Colonic mucosa (tissue), 4 donors: ENCODE measurements at regions not wholly inside any gene's neighbourhood (a gene's known extent, or its start where the extent isn't known, plus 50 kb on each side); places are given as distances from the start of the nearest gene placed in this dataset.

Experiments
- DNase-seq: peaks from one replicate; pipeline ENCODE4 v3.0.0-alpha.2; 2020
- H3K27ac ChIP-seq: fragments of 200-600 bp; one replicate; pipeline ENCODE4 v1.8.0; 2021
- H3K27me3 ChIP-seq: fragments of 200-600 bp; one replicate; pipeline ENCODE4 v1.8.0; 2021
- H3K36me3 ChIP-seq: fragments of 200-600 bp; one replicate; pipeline ENCODE4 v1.8.0; 2021
- H3K4me1 ChIP-seq: fragments of 200-600 bp; one replicate; pipeline ENCODE4 v1.8.0; 2021; ENCODE audit warnings: mild to moderate bottlenecking
- H3K4me3 ChIP-seq: fragments of 200-600 bp; one replicate; pipeline ENCODE4 v1.8.0; 2021
- H3K9ac ChIP-seq, 2 donors: one replicate each; pipeline ENCODE4 v1.7.0; 2013; ENCODE audit warnings: control low read depth in 2 of 2, low read depth in 2 of 2, low read length in 2 of 2
- H3K9me3 ChIP-seq: fragments of 200-600 bp; one replicate; pipeline ENCODE4 v1.8.0; 2021
- CTCF ChIP-seq: fragments of 200-600 bp; IDR thresholded peaks from one replicate; pipeline ENCODE4 v1.8.0; 2022; ENCODE audit warnings: antibody characterized with exemption, mild to moderate bottlenecking
- intact Hi-C: fragments of 100-400 bp; cut with DNase I; formaldehyde crosslinking; loops from one replicate; pipeline ENCODE4 v1.14.1; 2022
- donor health status: healthy.
- donor health status: DM: no; HTN: no; CAD: no.
- donor health status: DM: no; HTN: no; CAD: no.

- DNase-seq: no peak
- H3K36me3 ChIP-seq: no peaks in the 10 kb centered on the region
- no peak for TF ChIP-seq CTCF
- no peak overlapping the region for H3K9ac ChIP-seq
- intact Hi-C loops: no loop called here
- H3K27ac ChIP-seq: no peak overlapping the region
- H3K27me3 ChIP-seq: no peaks in the 10 kb centered on the region
- H3K4me3 ChIP-seq: no peak overlapping the region
- no peaks in the 10 kb centered on the region for H3K9me3 ChIP-seq
- H3K4me1 ChIP-seq: no peaks in the 10 kb centered on the region
These were observed 82.7 kb downstream of the THAP12 start for GRCh38 chr11:76298255-76298654.

GRCh38 chr11:76296731-76297542 lies 84.0 kb downstream of the THAP12 start:
- H3K9me3 ChIP-seq: no peaks in the 10 kb centered on the region
- no peak overlapping the region for H3K27ac ChIP-seq
- no peaks in the 10 kb centered on the region for H3K27me3 ChIP-seq
- H3K9ac ChIP-seq: no peak overlapping the region
- no peak overlapping the region for H3K4me3 ChIP-seq
- no peaks in the 10 kb centered on the region for H3K36me3 ChIP-seq
- no peak for DNase-seq
- no peaks in the 10 kb centered on the region for H3K4me1 ChIP-seq
- no peak for TF ChIP-seq CTCF
- intact Hi-C loops: no loop called here

- no peaks in the 10 kb centered on the region for H3K36me3 ChIP-seq
- TF ChIP-seq CTCF: no peak
- H3K27ac ChIP-seq: no peak overlapping the region
- no peak overlapping the region for H3K4me3 ChIP-seq
- H3K4me1 ChIP-seq: no peaks in the 10 kb centered on the region
- H3K9ac ChIP-seq: no peak overlapping the region
- no peak for DNase-seq
- intact Hi-C loops: no loop called here
- H3K9me3 ChIP-seq: no peaks in the 10 kb centered on the region
- H3K27me3 ChIP-seq: no peaks in the 10 kb centered on the region
These were observed 86.9 kb upstream of the WNT11 start for GRCh38 chr11:76293189-76293631.

GRCh38 chr11:76292583-76293188 lies 86.4 kb upstream of the WNT11 start:
- no peaks in the 10 kb centered on the region for H3K4me1 ChIP-seq
- H3K27ac ChIP-seq: no peak overlapping the region
- H3K4me3 ChIP-seq: no peak overlapping the region
- no peak overlapping the region for H3K9ac ChIP-seq
- no peaks in the 10 kb centered on the region for H3K36me3 ChIP-seq
- intact Hi-C loops: no loop called here
- no peaks in the 10 kb centered on the region for H3K27me3 ChIP-seq
- DNase-seq: no peak
- H3K9me3 ChIP-seq: no peaks in the 10 kb centered on the region
- no peak for TF ChIP-seq CTCF

GRCh38 chr11:76291576-76292526 lies 85.5 kb upstream of the WNT11 start:
- no peak overlapping the region for H3K9ac ChIP-seq
- no peaks in the 10 kb centered on the region for H3K4me1 ChIP-seq
- no peak for DNase-seq
- H3K4me3 ChIP-seq: no peak overlapping the region
- no peaks in the 10 kb centered on the region for H3K27me3 ChIP-seq
- H3K9me3 ChIP-seq: no peaks in the 10 kb centered on the region
- no peak overlapping the region for H3K27ac ChIP-seq
- intact Hi-C loops: no loop called here
- no peaks in the 10 kb centered on the region for H3K36me3 ChIP-seq
- no peak for TF ChIP-seq CTCF
